HCT116 (cell line): ENCODE measurements at regions not wholly inside any gene's neighbourhood (a gene's known extent, or its start where the extent isn't known, plus 50 kb on each side); places are given as distances from the start of the nearest gene placed in this dataset.

Experiments
- ATAC-seq: fragments of 200-7000 bp; cut with Tn5 transposase; 2 replicates; pipeline ENCODE4 v1.9.1; 2020; ENCODE audit warnings: mild to moderate bottlenecking, moderate library complexity
- BruUV-seq: library from RNA; stranded (reverse); fragments of 400-500 nt; replicated peaks from 2 replicates; lab custom pipeline; 2021; lab: Mats Ljungman, UMichigan
- CTCF ChIA-PET: fragments of 300-600 bp; sonication (Branson Sonifier 250); formaldehyde crosslinking; loops from one replicate; lab custom pipeline; 2021; ENCODE audit warnings: antibody characterized with exemption; lab: Charles Lee
- POLR2A ChIA-PET: fragments of 300-600, 350-600 bp; sonication (Branson Sonifier 250); formaldehyde crosslinking; loops from one replicate; lab custom pipeline; 2021; ENCODE audit warnings: antibody characterized with exemption; lab: Charles Lee
- RAD21 ChIA-PET, 2 experiments: fragments of 300-600 bp; sonication (Branson Sonifier 250); formaldehyde crosslinking; loops; one replicate each; lab custom pipeline; 2023; ENCODE audit warnings: low total read pairs in 2 of 2; ENCODE audit not compliant: uncharacterized antibody in 2 of 2, unreplicated experiment in 2 of 2, low non-redundant PET in 1 of 2; lab: Charles Lee
- DNase-seq: peaks from one replicate; pipeline ENCODE4 v3.0.0-alpha.2; 2010; ENCODE audit warnings: low read depth, low spot score
- H2AFZ ChIP-seq: fragments of 200-600 bp; shearing (Covaris generic), sonication (generic); 2 replicates; pipeline ENCODE4 v1.6.1; 2017; ENCODE audit warnings: low read depth, mixed run types, mixed read lengths, antibody characterized with exemption, low read length; ENCODE audit not compliant: poor library complexity, severe bottlenecking
- H3K27ac ChIP-seq: 2 replicates; pipeline ENCODE4 v1.5.1; 2012; ENCODE audit warnings: low read depth, low read length
- H3K27me3 ChIP-seq: fragments of 200-600 bp; sonication (generic); 2 replicates; pipeline ENCODE4 v1.6.1; 2016; ENCODE audit warnings: mixed run types, low read length, mixed read lengths; ENCODE audit not compliant: insufficient read depth
- H3K36me3 ChIP-seq, 2 experiments: fragments of 200-500 bp in 1 of 2; fragments of 200-600 bp in 1 of 2; sonication (Bioruptor generic) in 1 of 2; sonication (generic) in 1 of 2; 2 replicates each; pipeline versions ENCODE4 v1.5.1 to v1.6.1; 2014 to 2016; ENCODE audit warnings: low read length in 2 of 2, inconsistent platforms in 1 of 2, mixed read lengths in 1 of 2, mixed run types in 1 of 2; ENCODE audit not compliant: insufficient read depth in 2 of 2, control insufficient read depth in 1 of 2
- H3K4me1 ChIP-seq, 2 experiments: fragments of 200-600 bp in 1 of 2; sonication (generic) in 1 of 2; 2 replicates each; pipeline versions ENCODE4 v1.5.1 to v1.6.1; 2012 to 2017; ENCODE audit warnings: low read length in 2 of 2, inconsistent platforms in 1 of 2, mild to moderate bottlenecking in 1 of 2, mixed read lengths in 1 of 2, mixed run types in 1 of 2, moderate library complexity in 1 of 2; ENCODE audit not compliant: insufficient read depth in 2 of 2, control insufficient read depth in 1 of 2
- H3K4me2 ChIP-seq: fragments of 200-600 bp; sonication (generic); 2 replicates; pipeline ENCODE4 v1.6.1; 2017; ENCODE audit warnings: mixed run types, low read length, mixed read lengths
- H3K4me3 ChIP-seq, 2 experiments: fragments of 200-600 bp in 1 of 2; sonication (generic) in 1 of 2; replicated peaks in 1 of 2; 2 replicates each; pipeline ENCODE4 v1.5.1; 2011 to 2016; ENCODE audit warnings: low read length in 2 of 2, control low read depth in 1 of 2, low read depth in 1 of 2, mild to moderate bottlenecking in 1 of 2, mixed read lengths in 1 of 2, mixed run types in 1 of 2
- H3K79me2 ChIP-seq: fragments of 200-600 bp; sonication (generic); 2 replicates; pipeline ENCODE4 v1.6.1; 2017; ENCODE audit warnings: mild to moderate bottlenecking, mixed run types, low read length, moderate library complexity, mixed read lengths; ENCODE audit not compliant: insufficient read depth
- H3K9ac ChIP-seq: fragments of 200-600 bp; sonication (generic); 2 replicates; pipeline ENCODE4 v1.6.1; 2016; ENCODE audit warnings: low read length, mixed read lengths
- H3K9me2 ChIP-seq: fragments of 200-600 bp; sonication (generic), shearing (Covaris generic); 2 replicates; pipeline ENCODE4 v1.6.1; 2017; ENCODE audit warnings: mixed run types, mild to moderate bottlenecking, moderate library complexity; ENCODE audit not compliant: insufficient read depth
- H3K9me3 ChIP-seq, 2 experiments: fragments of 200-500 bp in 1 of 2; fragments of 200-600 bp in 1 of 2; sonication (Bioruptor generic) in 1 of 2; sonication (generic) in 1 of 2; 2 replicates each; pipeline ENCODE4 v1.6.1; 2014 to 2017; ENCODE audit warnings: low read length in 2 of 2, mixed read lengths in 2 of 2, inconsistent platforms in 1 of 2, low read depth in 1 of 2, mild to moderate bottlenecking in 1 of 2, mixed run types in 1 of 2, moderate library complexity in 1 of 2; ENCODE audit not compliant: control insufficient read depth in 1 of 2, insufficient read depth in 1 of 2
- H4K20me1 ChIP-seq: fragments of 200-600 bp; sonication (generic), shearing (Covaris generic); 2 replicates; pipeline ENCODE4 v1.6.1; 2017; ENCODE audit warnings: mixed run types, mild to moderate bottlenecking, moderate library complexity; ENCODE audit not compliant: insufficient read depth
- CTCF ChIP-seq, 3 experiments: fragments of 200-600 bp in 1 of 3; sonication (generic) in 1 of 3; IDR thresholded peaks in 2 of 3; conservative IDR thresholded peaks in 1 of 3; 2 replicates each; pipeline ENCODE4 v1.5.1; 2012 to 2017; ENCODE audit warnings: low read depth in 2 of 3, low read length in 2 of 3, antibody characterized with exemption in 1 of 3, borderline replicate concordance in 1 of 3, control low read depth in 1 of 3, mild to moderate bottlenecking in 1 of 3, mixed read lengths in 1 of 3, mixed run types in 1 of 3, moderate library complexity in 1 of 3; ENCODE audit not compliant: insufficient read depth in 1 of 3
- EGR1 ChIP-seq: IDR thresholded peaks from 2 replicates; pipeline ENCODE4 v1.6.1; 2012; ENCODE audit warnings: low read depth
- EZH2 ChIP-seq: fragments of 200-600 bp; sonication (generic); IDR thresholded peaks from 2 replicates; pipeline ENCODE4 v1.6.1; 2017; ENCODE audit warnings: antibody characterized with exemption, mixed run types
- FOSL1 ChIP-seq: IDR thresholded peaks from 2 replicates; pipeline ENCODE4 v1.6.1; 2012; ENCODE audit warnings: low read depth
- JUND ChIP-seq: IDR thresholded peaks from 2 replicates; pipeline ENCODE4 v1.6.1; 2012
- MAX ChIP-seq: IDR thresholded peaks from 2 replicates; pipeline ENCODE4 v1.6.1; 2012
- POLR2AphosphoS5 ChIP-seq: IDR thresholded peaks from 2 replicates; pipeline ENCODE4 v1.6.1; 2011; ENCODE audit warnings: mild to moderate bottlenecking, low read depth, low read length, moderate library complexity
- RAD21 ChIP-seq: IDR thresholded peaks from 2 replicates; pipeline ENCODE4 v1.6.1; 2012; ENCODE audit warnings: low read depth, mild to moderate bottlenecking
- REST ChIP-seq: IDR thresholded peaks from 2 replicates; pipeline ENCODE4 v1.6.1; 2012; ENCODE audit warnings: low read depth
- SP1 ChIP-seq: IDR thresholded peaks from 2 replicates; pipeline ENCODE4 v1.6.1; 2012; ENCODE audit warnings: low read depth
- SRF ChIP-seq: IDR thresholded peaks from 2 replicates; pipeline ENCODE4 v1.6.1; 2012; ENCODE audit warnings: low read depth
- ZBTB33 ChIP-seq: IDR thresholded peaks from 2 replicates; pipeline ENCODE4 v1.6.1; 2011; ENCODE audit warnings: mild to moderate bottlenecking, low read length, moderate library complexity; ENCODE audit not compliant: insufficient replicate concordance; ENCODE audit errors: extremely low read depth
- intact Hi-C: fragments of 100-400 bp; cut with micrococcal nuclease; formaldehyde crosslinking; loops from 2 replicates; pipeline ENCODE4 v1.10.0; 2022

DNA sequence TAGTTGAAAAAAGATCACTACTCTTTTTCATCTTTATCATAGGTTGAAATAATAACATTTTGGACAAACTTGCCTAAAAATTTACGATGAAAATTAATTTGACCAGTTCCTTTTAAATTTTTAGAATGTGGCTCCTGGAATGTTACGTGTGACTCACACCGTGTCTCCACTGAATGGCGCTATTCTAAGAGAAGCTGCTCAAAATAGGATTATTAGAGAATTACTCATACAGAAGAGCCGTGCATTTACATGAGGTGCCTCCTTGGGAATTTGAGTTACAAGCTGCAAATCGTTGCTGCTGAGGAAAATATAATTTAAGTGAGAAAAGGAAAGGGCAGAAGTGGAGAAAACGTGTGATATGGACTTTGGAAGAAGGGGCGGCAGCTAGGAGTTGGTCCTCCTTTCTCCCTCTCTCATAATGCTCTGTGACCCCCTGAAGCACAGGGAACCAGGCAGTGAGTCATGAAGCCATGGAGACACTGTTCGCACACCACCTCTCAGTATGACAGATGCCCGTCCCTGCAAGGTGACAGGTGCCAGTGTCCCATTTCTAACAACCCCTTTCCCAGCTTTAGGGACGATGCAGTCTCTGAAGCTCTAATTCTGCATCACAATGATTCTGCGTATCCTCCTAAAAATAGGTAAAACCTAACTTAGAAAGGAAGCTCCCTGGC, 323.2 kb upstream of the COBL start:
- BruUV-seq, result no TSS peak
- intact Hi-C loops, result no loop called here
- Histone ChIP-seq H3K27ac (no peak overlapping the region), H3K4me2 (peak overlapping the region; percentile 35), H3K4me1 (peaks cover 0 to 13% of the 10 kb centered on the region in 2 experiments; a peak in 1 of 4 replicates), H3K9me2 (no peaks in the 10 kb centered on the region), H3K9ac (no peak overlapping the region), H3K79me2 (no peaks in the 10 kb centered on the region), H3K4me3 (no peak overlapping the region), H2AFZ (no peak overlapping the region), H3K9me3 (no peaks in the 10 kb centered on the region), H3K36me3 (no peaks in the 10 kb centered on the region)
- CTCF ChIA-PET, result no interaction called here
- ATAC-seq, result no peak
- no peak for TF ChIP-seq SP1
- TF ChIP-seq FOSL1, result peak; percentile 18; the same call in 1 of the 2 replicates
- no peak for TF ChIP-seq EGR1
- TF ChIP-seq, all 23 proteins: peak for 1
- DNase-seq, result peak; percentile 6
- ChIA-PET POLR2A (no interaction called here), RAD21 (no interaction called here)
- no peaks in the 10 kb centered on the region for H4K20me1 ChIP-seq
- no peaks in the 10 kb centered on the region for H3K27me3 ChIP-seq

DNA sequence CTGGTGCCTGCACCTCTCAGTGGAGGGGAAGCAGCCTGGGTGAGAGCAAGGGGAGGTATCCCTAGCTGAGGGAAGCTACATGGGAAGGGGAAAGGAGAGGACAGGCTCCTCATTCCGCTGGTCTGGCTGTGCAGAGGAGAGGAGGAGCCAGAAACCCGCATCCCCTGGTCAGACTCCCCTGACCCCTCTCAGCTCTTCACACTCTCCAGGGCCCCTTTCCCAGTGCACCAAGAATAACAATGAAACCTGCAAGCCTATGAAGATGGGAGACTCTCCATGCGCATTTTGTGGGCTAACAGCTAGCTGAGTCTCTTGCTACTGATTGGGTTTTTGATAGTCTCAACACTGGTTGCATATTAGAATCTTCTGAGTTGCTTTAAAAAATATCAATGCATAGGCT, 319.9 kb upstream of the COBL start:
- no peak overlapping the region for H3K27ac ChIP-seq
- H3K36me3 ChIP-seq, result no peaks in the 10 kb centered on the region
- ChIA-PET RAD21 (no interaction called here), POLR2A (no interaction called here), CTCF (no interaction called here)
- no peaks in the 10 kb centered on the region; the same call in 1 of the 2 replicates for H3K27me3 ChIP-seq
- no peaks in the 10 kb centered on the region for H3K79me2 ChIP-seq
- DNase-seq, result no peak
- H4K20me1 ChIP-seq, result no peaks in the 10 kb centered on the region
- no peak overlapping the region for H3K9ac ChIP-seq
- no peaks in the 10 kb centered on the region for H3K9me2 ChIP-seq
- H3K4me1 ChIP-seq, result peaks cover 0 to 13% of the 10 kb centered on the region in 2 experiments; a peak in 1 of 4 replicates
- no peak overlapping the region for H3K4me3 ChIP-seq
- H2AFZ ChIP-seq, result no peak overlapping the region
- ATAC-seq, result no peak
- H3K9me3 ChIP-seq, result no peaks in the 10 kb centered on the region
- intact Hi-C loops, result no loop called here
- BruUV-seq, result no TSS peak
- no peak overlapping the region for H3K4me2 ChIP-seq
- TF ChIP-seq MAX (no peak), POLR2AphosphoS5 (no peak), SRF (no peak), EZH2 (no peak), FOSL1 (no peak), REST (no peak), JUND (no peak), ZBTB33 (no peak), CTCF (IDR thresholded peaks at IDR 0.05 in 2 of 3, conservative IDR thresholded peaks at IDR 0.05 in 1 of 3; ENCODE audit: borderline replicate concordance in 1 of 3, insufficient read depth in 1 of 3, low read depth in 2 of 3, low read length in 2 of 3) (no peak), RAD21 (no peak)
